ENCODE measurements at regions not wholly inside any gene's neighbourhood (a gene's known extent, or its start where the extent isn't known, plus 50 kb on each side); places are given as distances from the start of the nearest gene placed in this dataset.

DNA sequence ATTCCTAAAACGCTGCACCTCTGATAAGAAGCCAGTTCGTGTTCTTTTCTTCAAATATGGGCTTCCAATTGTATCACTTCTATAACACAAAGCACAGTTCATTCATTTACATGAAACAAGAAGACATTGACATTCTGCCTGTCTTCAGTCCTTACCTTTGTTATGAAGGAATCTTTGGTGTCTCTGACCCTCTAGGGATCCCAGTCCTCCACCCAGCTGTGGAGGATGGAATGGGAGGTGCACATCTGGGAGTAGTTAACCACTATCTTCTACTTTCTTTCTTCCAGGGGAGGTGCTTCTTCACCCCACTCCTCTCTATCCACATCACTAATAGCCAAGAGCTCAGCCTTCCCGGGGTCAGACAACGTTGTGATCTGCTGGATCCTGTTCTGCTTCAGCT, 233.4 kb downstream of the CDC5L start:
- TF ChIP-seq, protein P1, sequence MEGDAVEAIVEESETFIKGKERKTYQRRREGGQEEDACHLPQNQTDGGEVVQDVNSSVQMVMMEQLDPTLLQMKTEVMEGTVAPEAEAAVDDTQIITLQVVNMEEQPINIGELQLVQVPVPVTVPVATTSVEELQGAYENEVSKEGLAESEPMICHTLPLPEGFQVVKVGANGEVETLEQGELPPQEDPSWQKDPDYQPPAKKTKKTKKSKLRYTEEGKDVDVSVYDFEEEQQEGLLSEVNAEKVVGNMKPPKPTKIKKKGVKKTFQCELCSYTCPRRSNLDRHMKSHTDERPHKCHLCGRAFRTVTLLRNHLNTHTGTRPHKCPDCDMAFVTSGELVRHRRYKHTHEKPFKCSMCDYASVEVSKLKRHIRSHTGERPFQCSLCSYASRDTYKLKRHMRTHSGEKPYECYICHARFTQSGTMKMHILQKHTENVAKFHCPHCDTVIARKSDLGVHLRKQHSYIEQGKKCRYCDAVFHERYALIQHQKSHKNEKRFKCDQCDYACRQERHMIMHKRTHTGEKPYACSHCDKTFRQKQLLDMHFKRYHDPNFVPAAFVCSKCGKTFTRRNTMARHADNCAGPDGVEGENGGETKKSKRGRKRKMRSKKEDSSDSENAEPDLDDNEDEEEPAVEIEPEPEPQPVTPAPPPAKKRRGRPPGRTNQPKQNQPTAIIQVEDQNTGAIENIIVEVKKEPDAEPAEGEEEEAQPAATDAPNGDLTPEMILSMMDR (IDR thresholded peaks at IDR 0.05; ENCODE audit: low read depth, low read length) = no peak
- DNase-seq (ENCODE audit: extremely low read depth, low read depth) = no peak

DNA sequence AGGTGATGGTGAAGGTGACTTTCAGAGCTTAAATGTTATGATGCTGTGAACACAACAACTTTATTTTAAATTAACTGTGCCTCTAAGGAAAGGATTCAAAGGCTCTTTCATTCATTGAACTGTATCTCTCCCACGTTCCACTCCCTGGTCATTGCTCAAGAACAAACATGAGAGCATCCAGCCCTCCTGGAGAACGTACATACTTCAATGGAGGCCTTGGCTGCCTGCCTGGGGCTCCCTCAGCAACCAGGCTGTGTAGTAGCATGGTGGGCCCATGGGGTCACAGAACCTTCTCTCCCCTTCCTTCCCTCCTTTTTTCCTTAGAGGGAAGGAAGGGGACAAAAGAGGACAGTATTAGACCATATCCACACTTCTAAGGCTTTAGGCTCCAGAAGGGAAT, 234.3 kb downstream of the CDC5L start:
- no peak for DNase-seq (ENCODE audit: extremely low read depth, low read depth)
- TF ChIP-seq, protein P1 (IDR thresholded peaks at IDR 0.05; ENCODE audit: low read depth, low read length) = no peak

DNA sequence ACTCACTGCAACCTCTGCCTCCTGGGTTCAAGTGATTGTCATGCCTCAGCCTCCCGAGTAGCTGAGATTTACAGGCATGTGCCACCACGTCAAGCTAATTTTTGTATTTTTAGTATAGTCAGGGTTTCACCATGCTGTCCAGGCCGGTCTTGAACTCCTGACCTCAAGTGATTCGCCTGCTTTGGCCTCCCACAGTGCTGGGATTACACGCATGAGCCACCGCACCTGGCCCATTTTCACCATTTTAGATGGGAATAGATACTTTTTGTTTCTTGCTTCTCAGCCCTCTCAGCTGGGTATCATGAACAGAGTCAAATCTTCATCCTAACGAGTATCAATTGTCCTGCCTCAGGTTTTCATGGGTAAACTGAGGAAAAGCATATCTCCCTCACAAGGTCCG, 235.0 kb downstream of the CDC5L start:
- no peak for DNase-seq (ENCODE audit: extremely low read depth, low read depth)
- TF ChIP-seq, protein P1 (IDR thresholded peaks at IDR 0.05; ENCODE audit: low read depth, low read length) = no peak

DNA sequence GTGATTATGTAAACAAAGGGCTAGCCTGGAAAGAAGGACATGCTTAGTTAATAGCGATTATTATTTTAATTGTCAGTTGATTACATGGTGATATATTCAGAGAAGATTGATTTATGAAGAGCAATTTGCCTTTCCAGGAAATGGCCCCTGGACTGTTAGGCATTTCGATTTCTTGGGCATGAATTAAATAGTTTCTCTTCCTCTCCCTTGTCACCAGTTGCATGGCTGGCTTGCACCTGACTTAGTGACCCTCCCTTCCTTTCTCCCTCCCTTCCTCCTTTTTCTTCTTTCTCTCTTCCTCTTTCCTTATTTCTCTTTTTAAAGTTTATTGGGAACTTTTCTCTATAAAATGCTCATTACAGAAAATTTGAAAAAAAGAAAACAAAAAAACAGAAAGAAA, 235.4 kb downstream of the CDC5L start:
- TF ChIP-seq, protein P1 (IDR thresholded peaks at IDR 0.05; ENCODE audit: low read depth, low read length) = no peak

DNA sequence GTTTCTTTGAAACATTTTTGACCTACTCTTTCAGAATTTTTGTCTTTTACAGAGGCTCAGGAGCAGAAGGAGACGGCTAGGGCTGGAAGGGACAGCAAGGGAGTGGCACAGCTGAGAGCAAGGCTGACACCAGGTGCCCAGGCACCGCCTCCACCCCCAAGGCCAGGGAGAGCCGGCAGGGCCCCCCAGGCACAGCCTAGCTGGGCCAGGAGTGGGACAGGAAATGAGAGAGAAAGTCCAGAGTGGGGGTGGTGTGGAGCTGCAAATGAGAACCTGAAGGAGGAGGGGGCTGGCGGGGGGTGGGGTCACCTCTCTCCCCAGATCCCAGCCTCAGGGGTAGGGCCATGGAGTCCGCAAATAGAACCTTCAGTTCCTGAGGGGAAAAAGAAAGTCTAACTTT, 236.7 kb downstream of the CDC5L start:
- no peak for DNase-seq (ENCODE audit: extremely low read depth, low read depth)

More for the DNA sequence above, 235.4 kb downstream of the CDC5L start:
- DNase-seq (ENCODE audit: extremely low read depth, low read depth) = no peak

DNA sequence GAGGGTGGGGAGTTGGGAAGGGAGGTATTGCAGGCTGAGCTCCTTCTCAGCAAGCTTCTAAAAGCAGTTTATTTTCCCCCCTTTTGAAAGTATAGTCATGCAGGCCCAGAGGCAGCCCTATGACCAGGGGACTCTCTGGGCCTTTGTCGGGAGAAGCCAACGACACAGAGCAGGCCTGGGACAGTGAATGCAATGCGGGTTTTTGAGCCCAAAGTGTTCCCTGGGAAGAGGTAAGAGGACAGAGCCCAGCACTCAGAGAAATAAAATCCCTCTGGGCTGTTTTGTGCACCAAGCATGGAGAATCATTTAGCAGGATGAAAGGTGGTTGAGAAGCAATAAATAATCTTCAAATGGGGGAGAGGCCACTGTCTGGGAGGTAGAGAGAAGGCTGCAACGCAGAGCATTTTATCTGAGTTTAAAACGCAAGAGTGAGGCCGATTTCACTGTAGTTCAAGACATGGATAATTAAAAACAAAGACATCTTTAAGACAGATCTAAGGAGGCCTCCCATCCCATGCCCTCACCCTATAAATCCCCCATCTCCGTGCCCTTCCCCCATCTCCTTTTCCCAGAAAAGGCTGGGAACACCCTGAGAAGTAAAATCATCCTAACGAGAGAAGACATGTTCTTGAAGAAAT, 237.5 kb downstream of the CDC5L start:
- DNase-seq (ENCODE audit: extremely low read depth, low read depth) = no peak
- TF ChIP-seq, protein P1 (IDR thresholded peaks at IDR 0.05; ENCODE audit: low read depth, low read length) = no peak

More for the DNA sequence above, 236.7 kb downstream of the CDC5L start:
- TF ChIP-seq, protein P1 (IDR thresholded peaks at IDR 0.05; ENCODE audit: low read depth, low read length) = no peak

DNA sequence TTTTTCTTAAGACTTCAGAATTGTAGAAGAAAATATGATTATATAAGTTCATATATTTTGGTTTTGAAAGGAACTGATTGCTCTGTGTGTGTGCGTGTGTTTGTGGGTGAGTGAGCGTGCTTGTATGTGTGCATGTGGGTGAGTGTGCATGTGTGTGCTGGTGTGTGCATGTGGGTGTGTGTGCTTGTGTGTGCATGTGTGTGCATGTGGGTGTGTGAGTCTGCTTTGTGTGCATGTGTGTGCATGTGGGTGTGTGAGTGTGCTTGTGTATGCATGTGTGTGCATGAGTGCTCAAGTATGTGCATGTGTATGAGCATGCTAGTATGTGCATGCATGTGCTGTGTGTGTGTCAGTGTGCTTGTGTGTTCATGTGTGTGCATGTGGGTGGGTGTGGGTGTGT, 238.5 kb downstream of the CDC5L start:
- TF ChIP-seq, protein P1 (IDR thresholded peaks at IDR 0.05; ENCODE audit: low read depth, low read length) = no peak
- no peak for DNase-seq (ENCODE audit: extremely low read depth, low read depth)
